Brain microvascular endothelial cell (primary cell): ENCODE measurements at regions not wholly inside any gene's neighbourhood (a gene's known extent, or its start where the extent isn't known, plus 50 kb on each side); places are given as distances from the start of the nearest gene placed in this dataset.
"Not testable (repeated sequence)": the region's sequence is repeated elsewhere in the genome, so short reads cannot be mapped to it uniquely, and the experiment has no call there.

ENCODE experiments used
- DNase-seq: peaks from one replicate; pipeline ENCODE4 v3.0.0-alpha.2; 2020
- H3K27ac ChIP-seq: fragments of 250-450 bp; sonication (Bioruptor Pico); 2 replicates; pipeline ENCODE4 v1.5.1; 2020; ENCODE audit warnings: mild to moderate bottlenecking, moderate library complexity
- H3K27me3 ChIP-seq: fragments of 250-450 bp; sonication (Bioruptor Pico); replicated peaks from 2 replicates; pipeline ENCODE4 v1.5.1; 2020; ENCODE audit warnings: mild to moderate bottlenecking
- H3K36me3 ChIP-seq: fragments of 250-450 bp; sonication (Bioruptor Pico); replicated peaks from 2 replicates; pipeline ENCODE4 v1.5.1; 2020; ENCODE audit warnings: mild to moderate bottlenecking
- H3K4me3 ChIP-seq: 2 replicates; pipeline ENCODE4 v1.5.1; 2011; ENCODE audit warnings: low read depth, mild to moderate bottlenecking, control low read depth, low read length, moderate library complexity
- in situ Hi-C: cut with HindIII; loops from 2 replicates; pipeline ENCODE4 v1.10.0; 2017; ENCODE audit warnings: low sequenced_read_pairs, low pct_ligation_motif_present
- TF ChIP-seq, protein P1 (sequence below): IDR thresholded peaks from 2 replicates; pipeline ENCODE4 v1.5.1; 2011; ENCODE audit warnings: low read depth, mild to moderate bottlenecking, moderate library complexity, low read length, control low read depth, inconsistent platforms; ENCODE audit errors: missing control alignments

DNA sequence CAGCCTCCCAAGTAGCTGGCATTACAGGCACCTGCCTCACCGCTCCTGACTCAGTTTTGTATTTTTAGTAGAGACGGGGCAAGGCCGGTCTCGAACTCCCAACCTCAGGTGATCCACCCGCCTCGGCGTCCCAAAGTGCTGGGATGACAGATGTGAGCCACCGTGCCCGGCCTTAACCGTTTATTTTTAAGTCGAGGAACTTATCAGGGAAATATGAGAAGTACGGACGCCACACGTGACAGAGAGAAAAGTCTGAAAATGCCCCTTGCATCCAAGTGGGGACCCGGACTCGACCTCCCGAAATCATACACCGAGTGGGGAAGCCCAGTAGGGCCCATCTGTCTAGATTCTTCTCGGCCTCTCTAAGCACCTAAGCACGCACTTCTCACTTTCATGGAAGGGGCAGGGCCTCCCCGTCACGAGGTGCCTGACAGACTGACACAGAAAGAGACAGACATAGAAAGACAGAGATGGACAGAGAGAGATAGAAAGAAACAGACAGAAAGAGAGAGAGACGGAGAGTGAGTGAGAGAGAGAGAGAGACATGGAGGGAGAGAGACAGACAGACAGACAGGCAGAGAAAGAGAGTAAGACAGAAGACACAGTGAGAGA lies 756.5 kb upstream of the DEFB115 start:
- no peak for DNase-seq
- TF ChIP-seq, protein P1, sequence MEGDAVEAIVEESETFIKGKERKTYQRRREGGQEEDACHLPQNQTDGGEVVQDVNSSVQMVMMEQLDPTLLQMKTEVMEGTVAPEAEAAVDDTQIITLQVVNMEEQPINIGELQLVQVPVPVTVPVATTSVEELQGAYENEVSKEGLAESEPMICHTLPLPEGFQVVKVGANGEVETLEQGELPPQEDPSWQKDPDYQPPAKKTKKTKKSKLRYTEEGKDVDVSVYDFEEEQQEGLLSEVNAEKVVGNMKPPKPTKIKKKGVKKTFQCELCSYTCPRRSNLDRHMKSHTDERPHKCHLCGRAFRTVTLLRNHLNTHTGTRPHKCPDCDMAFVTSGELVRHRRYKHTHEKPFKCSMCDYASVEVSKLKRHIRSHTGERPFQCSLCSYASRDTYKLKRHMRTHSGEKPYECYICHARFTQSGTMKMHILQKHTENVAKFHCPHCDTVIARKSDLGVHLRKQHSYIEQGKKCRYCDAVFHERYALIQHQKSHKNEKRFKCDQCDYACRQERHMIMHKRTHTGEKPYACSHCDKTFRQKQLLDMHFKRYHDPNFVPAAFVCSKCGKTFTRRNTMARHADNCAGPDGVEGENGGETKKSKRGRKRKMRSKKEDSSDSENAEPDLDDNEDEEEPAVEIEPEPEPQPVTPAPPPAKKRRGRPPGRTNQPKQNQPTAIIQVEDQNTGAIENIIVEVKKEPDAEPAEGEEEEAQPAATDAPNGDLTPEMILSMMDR: no peak
- Histone ChIP-seq H3K27ac (no peak overlapping the region), H3K36me3 (no peaks in the 10 kb centered on the region), H3K27me3 (no peaks in the 10 kb centered on the region), H3K4me3 (no peak overlapping the region)
- in situ Hi-C loops: no loop called here

DNA sequence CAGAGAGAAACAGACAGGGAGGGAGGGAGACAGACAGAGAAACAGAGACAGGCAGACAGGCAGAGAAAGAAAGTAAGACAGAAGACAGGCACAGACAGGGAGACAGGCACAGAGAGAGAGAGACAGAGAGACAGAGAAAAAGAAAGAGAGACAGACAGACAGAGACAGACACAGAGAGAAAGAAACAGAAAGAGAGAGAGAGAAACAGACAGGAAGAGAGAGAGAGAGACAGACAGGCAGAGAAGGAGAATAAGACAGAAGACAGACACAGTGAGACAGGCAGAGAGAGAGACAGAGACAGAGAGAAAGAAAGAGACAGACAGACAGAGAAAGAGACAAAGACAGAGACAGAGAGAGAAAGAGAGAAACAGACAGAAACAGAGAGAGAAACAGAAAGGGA lies 754.8 kb upstream of the DEFB115 start:
- H3K27ac ChIP-seq: no peak overlapping the region
- in situ Hi-C loops: no loop called here
- no peak for DNase-seq
- TF ChIP-seq, protein P1: no peak
- H3K36me3 ChIP-seq: no peaks in the 10 kb centered on the region
- H3K4me3 ChIP-seq: no peak overlapping the region
- no peaks in the 10 kb centered on the region for H3K27me3 ChIP-seq

DNA sequence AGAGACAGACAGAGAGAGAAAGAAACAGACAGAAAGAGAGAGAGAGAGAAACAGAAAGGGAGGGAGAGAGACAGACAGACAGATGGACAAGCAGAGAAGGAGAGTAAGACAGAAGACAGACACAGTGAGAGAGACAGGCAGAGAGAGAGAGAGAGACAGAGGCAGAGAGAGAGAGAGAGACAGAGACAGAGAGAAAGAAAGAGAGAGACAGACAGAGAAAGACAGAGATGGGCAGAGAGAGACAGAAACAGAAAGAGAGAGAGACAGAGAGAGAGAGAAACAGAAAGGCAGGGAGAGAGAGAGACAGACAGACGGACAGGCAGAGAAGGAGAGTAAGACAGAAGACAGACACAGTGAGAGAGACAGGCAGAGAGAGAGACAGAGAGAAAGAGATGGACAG lies 754.3 kb upstream of the DEFB115 start:
- H3K36me3 ChIP-seq, H3K4me3 ChIP-seq, H3K27ac ChIP-seq, in situ Hi-C loops, H3K27me3 ChIP-seq, DNase-seq: not testable (repeated sequence)

DNA sequence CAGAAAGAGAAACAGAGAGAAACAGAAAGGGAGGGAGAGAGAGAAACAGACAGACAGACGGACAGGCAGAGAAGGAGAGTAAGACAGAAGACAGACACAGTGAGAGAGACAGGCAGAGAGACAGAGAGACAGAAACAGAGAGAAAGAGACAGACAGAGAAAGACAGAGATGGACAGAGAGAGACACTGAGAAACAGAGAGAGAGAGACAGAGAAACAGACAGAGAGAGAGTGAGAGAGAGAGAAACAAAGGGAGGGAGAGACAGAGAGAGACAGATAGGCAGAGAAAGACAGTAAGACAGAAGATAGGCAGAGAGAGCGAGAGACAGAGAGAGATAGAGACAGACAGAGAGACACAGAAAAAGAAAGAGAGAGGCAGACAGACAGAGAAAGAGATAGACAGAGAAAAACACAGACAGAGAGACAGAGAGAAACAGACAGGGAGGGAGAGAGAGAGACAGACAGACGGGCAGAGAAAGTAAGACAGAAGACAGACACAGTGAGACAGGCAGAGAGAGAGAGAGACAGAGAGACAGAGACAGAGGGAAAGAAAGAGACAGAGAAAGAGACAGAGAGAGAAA lies 753.4 kb upstream of the DEFB115 start:
- TF ChIP-seq, protein P1: no peak
- no peak overlapping the region for H3K27ac ChIP-seq
- no peak overlapping the region for H3K4me3 ChIP-seq
- in situ Hi-C loops: no loop called here
- H3K36me3 ChIP-seq: no peaks in the 10 kb centered on the region
- no peak for DNase-seq
- no peaks in the 10 kb centered on the region for H3K27me3 ChIP-seq

DNA sequence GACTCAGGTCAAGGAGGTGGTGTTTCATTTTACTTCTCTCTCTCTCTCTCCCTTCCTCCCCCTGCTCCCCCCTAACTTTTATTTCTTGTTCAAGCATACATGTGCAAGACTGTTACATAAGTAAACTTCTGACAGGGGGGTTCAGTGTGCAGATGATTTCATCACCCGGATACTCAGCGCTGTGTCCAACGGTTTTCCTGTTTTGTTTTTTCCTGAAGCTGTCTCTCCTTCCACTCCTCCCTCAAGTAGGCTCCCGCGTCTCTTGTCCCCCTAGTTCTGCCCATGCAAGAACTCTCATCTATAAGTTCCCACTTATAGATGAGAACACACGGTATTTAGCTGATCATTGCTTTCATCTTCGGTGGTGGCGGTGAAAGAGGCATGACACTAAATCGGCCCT lies 751.9 kb upstream of the DEFB115 start:
- DNase-seq: no peak
- in situ Hi-C loops: no loop called here
- H3K36me3 ChIP-seq: no peaks in the 10 kb centered on the region

DNA sequence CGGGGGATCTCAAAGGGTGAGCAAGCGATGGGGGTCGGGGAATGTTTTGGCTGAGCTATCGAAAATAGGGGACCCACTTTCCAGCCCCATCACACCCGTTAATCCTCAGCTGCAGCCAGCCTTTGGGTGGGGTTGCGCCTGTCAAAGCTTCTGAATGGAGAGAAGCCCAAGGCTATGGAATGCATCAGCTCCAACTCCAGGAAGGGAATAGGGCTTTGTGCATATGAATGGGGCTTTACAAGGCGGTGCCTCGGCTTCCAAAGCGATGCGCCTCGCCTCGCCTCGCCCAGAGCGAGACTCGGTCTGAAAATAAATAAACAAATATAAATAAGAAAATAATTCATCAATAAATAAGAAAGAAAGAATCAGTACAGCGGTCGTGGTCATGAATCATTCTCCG lies 751.4 kb upstream of the DEFB115 start:
- Histone ChIP-seq H3K27ac (no peak overlapping the region), H3K27me3 (no peaks in the 10 kb centered on the region), H3K36me3 (no peaks in the 10 kb centered on the region), H3K4me3 (no peak overlapping the region)
- no peak for DNase-seq
- in situ Hi-C loops: no loop called here
- TF ChIP-seq, protein P1: no peak

More for the DNA sequence above, 751.9 kb upstream of the DEFB115 start:
- Histone ChIP-seq H3K27ac (no peak overlapping the region), H3K4me3 (no peak overlapping the region), H3K27me3 (no peaks in the 10 kb centered on the region)
- TF ChIP-seq, protein P1: no peak

DNA sequence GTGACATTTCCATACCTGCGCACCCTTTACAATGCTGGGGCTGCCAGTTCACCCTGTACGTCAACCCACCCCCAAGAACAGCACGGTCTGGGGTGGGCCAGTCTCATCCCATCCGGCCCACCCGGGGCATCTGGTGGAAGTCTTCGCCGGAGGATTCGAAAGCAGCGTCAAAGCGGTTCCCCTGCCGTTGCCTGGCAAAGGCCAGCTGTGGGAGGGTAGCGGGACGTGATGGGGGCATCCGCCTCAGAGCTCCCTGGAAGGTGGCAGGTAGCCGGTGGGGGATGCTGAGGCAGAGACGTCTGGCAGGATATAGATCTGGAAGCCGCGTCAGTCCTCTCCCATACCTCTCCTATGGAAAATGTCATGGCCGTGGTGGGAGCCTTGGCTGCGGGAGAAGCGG lies 749.1 kb upstream of the DEFB115 start:
- not testable (repeated sequence) for H3K4me3 ChIP-seq

More for the DNA sequence above, 749.1 kb upstream of the DEFB115 start:
- in situ Hi-C loops, H3K27ac ChIP-seq, H3K27me3 ChIP-seq, DNase-seq, H3K36me3 ChIP-seq: not testable (repeated sequence)
